MG63 (cell line): ENCODE measurements at regions not wholly inside any gene's neighbourhood (a gene's known extent, or its start where the extent isn't known, plus 50 kb on each side); places are given as distances from the start of the nearest gene placed in this dataset.
A peak's percentile ranks its signal among the peaks of the same experiment; 100 is the strongest.
"Not testable (repeated sequence)": the region's sequence is repeated elsewhere in the genome, so short reads cannot be mapped to it uniquely, and the experiment has no call there.

Source experiments
- DNase-seq: peaks from one replicate; pipeline ENCODE4 v3.0.0-alpha.2; 2020
- H3K27me3 ChIP-seq: fragments of 250-450 bp; sonication (Bioruptor Pico); 2 replicates; pipeline ENCODE4 v1.5.1; 2020; ENCODE audit warnings: mild to moderate bottlenecking, moderate library complexity
- H3K36me3 ChIP-seq: fragments of 250-450 bp; sonication (Bioruptor Pico); 2 replicates; pipeline ENCODE4 v1.5.1; 2020; ENCODE audit warnings: mild to moderate bottlenecking, moderate library complexity
- H3K4me3 ChIP-seq: fragments of 250-450 bp; sonication (Bioruptor Pico); 2 replicates; pipeline ENCODE4 v1.5.1; 2020; ENCODE audit warnings: mild to moderate bottlenecking, moderate library complexity
- H3K9me3 ChIP-seq: fragments of 250-450 bp; sonication (Bioruptor Pico); 2 replicates; pipeline ENCODE4 v1.5.1; 2020; ENCODE audit warnings: mild to moderate bottlenecking, moderate library complexity

GRCh38 chr17:73831699-73832098, 187.5 kb upstream of the SDK2 start:
- no peaks in the 10 kb centered on the region for H3K9me3 ChIP-seq
- no peak overlapping the region for H3K4me3 ChIP-seq
- DNase-seq: no peak
- no peaks in the 10 kb centered on the region for H3K36me3 ChIP-seq
- H3K27me3 ChIP-seq: peaks cover 35% of the 10 kb centered on the region

GRCh38 chr17:73833775-73834488, 189.7 kb upstream of the SDK2 start:
- Histone ChIP-seq H3K4me3 (no peak overlapping the region), H3K9me3 (no peaks in the 10 kb centered on the region), H3K36me3 (no peaks in the 10 kb centered on the region), H3K27me3 (peaks cover 40% of the 10 kb centered on the region)
- DNase-seq: no peak

GRCh38 chr17:73834684-73835343, 190.6 kb upstream of the SDK2 start:
- H3K36me3 ChIP-seq: no peaks in the 10 kb centered on the region
- H3K27me3 ChIP-seq: peaks cover 40% of the 10 kb centered on the region
- H3K9me3 ChIP-seq: no peaks in the 10 kb centered on the region
- no peak overlapping the region for H3K4me3 ChIP-seq
- DNase-seq: no peak

- DNase-seq: no peak
- Histone ChIP-seq H3K4me3 (no peak overlapping the region), H3K27me3 (peaks cover 40% of the 10 kb centered on the region), H3K36me3 (no peaks in the 10 kb centered on the region), H3K9me3 (no peaks in the 10 kb centered on the region)
These were observed 191.4 kb upstream of the SDK2 start for GRCh38 chr17:73835605-73836004.

- Histone ChIP-seq H3K9me3 (no peaks in the 10 kb centered on the region), H3K4me3 (no peak overlapping the region), H3K36me3 (no peaks in the 10 kb centered on the region), H3K27me3 (peaks cover 33% of the 10 kb centered on the region)
- DNase-seq: no peak
These were observed 194.6 kb upstream of the SDK2 start for GRCh38 chr17:73838815-73839214.

- H3K4me3 ChIP-seq: no peak overlapping the region
- peaks cover 13% of the 10 kb centered on the region for H3K27me3 ChIP-seq
- no peak for DNase-seq
These were observed 196.6 kb upstream of the SDK2 start for GRCh38 chr17:73840829-73841228.

GRCh38 chr17:73841431-73842060, 197.3 kb upstream of the SDK2 start:
- Histone ChIP-seq H3K4me3 (no peak overlapping the region), H3K9me3 (no peaks in the 10 kb centered on the region), H3K27me3 (peaks cover 6% of the 10 kb centered on the region), H3K36me3 (no peaks in the 10 kb centered on the region)
- DNase-seq: no peak

More at GRCh38 chr17:73840829-73841228, 196.6 kb upstream of the SDK2 start:
- H3K36me3 ChIP-seq: no peaks in the 10 kb centered on the region
- no peaks in the 10 kb centered on the region for H3K9me3 ChIP-seq

- Histone ChIP-seq H3K9me3 (no peaks in the 10 kb centered on the region), H3K4me3 (no peak overlapping the region), H3K27me3 (peaks cover 2% of the 10 kb centered on the region; the same call in 1 of the 2 replicates), H3K36me3 (no peaks in the 10 kb centered on the region)
- no peak for DNase-seq
These were observed 203.7 kb upstream of the SDK2 start for GRCh38 chr17:73847952-73848351.

- Histone ChIP-seq H3K27me3 (peaks cover 2% of the 10 kb centered on the region; the same call in 1 of the 2 replicates), H3K9me3 (peaks cover 11% of the 10 kb centered on the region)
- DNase-seq: no peak
These were observed 206.2 kb upstream of the SDK2 start for GRCh38 chr17:73850426-73850825.

GRCh38 chr17:73851091-73851490, 206.8 kb upstream of the SDK2 start:
- Histone ChIP-seq H3K36me3 (no peaks in the 10 kb centered on the region), H3K27me3 (peaks cover 2% of the 10 kb centered on the region; the same call in 1 of the 2 replicates), H3K4me3 (no peak overlapping the region), H3K9me3 (peaks cover 13% of the 10 kb centered on the region)
- DNase-seq: no peak

More at GRCh38 chr17:73850426-73850825, 206.2 kb upstream of the SDK2 start:
- no peak overlapping the region for H3K4me3 ChIP-seq
- H3K36me3 ChIP-seq: no peaks in the 10 kb centered on the region

- DNase-seq: no peak
- peaks cover 2% of the 10 kb centered on the region; the same call in 1 of the 2 replicates for H3K27me3 ChIP-seq
- H3K9me3 ChIP-seq: peaks cover 13% of the 10 kb centered on the region
- H3K36me3 ChIP-seq: no peaks in the 10 kb centered on the region
- no peak overlapping the region for H3K4me3 ChIP-seq
These were observed 207.7 kb upstream of the SDK2 start for GRCh38 chr17:73851921-73852320.

- peaks cover 13% of the 10 kb centered on the region for H3K9me3 ChIP-seq
- H3K4me3 ChIP-seq: no peak overlapping the region
- no peaks in the 10 kb centered on the region for H3K36me3 ChIP-seq
- H3K27me3 ChIP-seq: no peaks in the 10 kb centered on the region
- peak; percentile 82 for DNase-seq
These were observed 211.6 kb upstream of the SDK2 start for GRCh38 chr17:73855720-73856333.

GRCh38 chr17:73856556-73856955, 212.3 kb upstream of the SDK2 start:
- Histone ChIP-seq H3K36me3 (no peaks in the 10 kb centered on the region), H3K4me3 (no peak overlapping the region), H3K9me3 (peaks cover 13% of the 10 kb centered on the region), H3K27me3 (no peaks in the 10 kb centered on the region)
- no peak for DNase-seq

- not testable (repeated sequence) for H3K4me3 ChIP-seq, H3K27me3 ChIP-seq, H3K9me3 ChIP-seq, H3K36me3 ChIP-seq, DNase-seq
These were observed 215.3 kb upstream of the SDK2 start for GRCh38 chr17:73859439-73860008.

GRCh38 chr17:73861543-73861942, 217.3 kb upstream of the SDK2 start:
- no peak for DNase-seq
- no peaks in the 10 kb centered on the region for H3K36me3 ChIP-seq
- no peaks in the 10 kb centered on the region for H3K27me3 ChIP-seq
- H3K9me3 ChIP-seq: no peaks in the 10 kb centered on the region
- H3K4me3 ChIP-seq: no peak overlapping the region

- no peaks in the 10 kb centered on the region for H3K9me3 ChIP-seq
- no peaks in the 10 kb centered on the region for H3K27me3 ChIP-seq
- no peak overlapping the region for H3K4me3 ChIP-seq
- H3K36me3 ChIP-seq: no peaks in the 10 kb centered on the region
- no peak for DNase-seq
These were observed 219.7 kb upstream of the SDK2 start for GRCh38 chr17:73863761-73864535.
